ENCODE measurements at regions not wholly inside any gene's neighbourhood (a gene's known extent, or its start where the extent isn't known, plus 50 kb on each side); places are given as distances from the start of the nearest gene placed in this dataset.

DNA sequence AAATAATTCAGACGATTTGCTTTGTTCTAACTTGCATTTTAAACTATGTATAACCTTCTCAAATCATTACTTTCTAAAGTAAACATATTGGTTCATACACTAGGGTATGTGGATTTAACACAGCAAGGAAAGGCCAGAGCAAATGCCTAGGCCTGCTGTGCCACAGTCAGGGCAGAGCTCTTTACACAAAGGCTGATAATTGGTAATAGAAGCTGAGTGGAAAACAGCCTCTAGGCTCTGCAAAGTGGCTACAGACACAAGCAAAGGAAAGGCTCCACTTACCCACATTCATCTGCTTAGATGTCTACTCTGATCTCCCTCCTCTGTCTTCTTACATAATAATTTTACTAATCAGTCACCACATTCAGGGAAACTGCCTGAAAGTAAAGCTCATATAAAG, 382.9 kb downstream of the OLFM4 start:
- TF ChIP-seq POLR2A (IDR thresholded peaks at IDR 0.05) = no peak
- TF ChIP-seq, protein P1, sequence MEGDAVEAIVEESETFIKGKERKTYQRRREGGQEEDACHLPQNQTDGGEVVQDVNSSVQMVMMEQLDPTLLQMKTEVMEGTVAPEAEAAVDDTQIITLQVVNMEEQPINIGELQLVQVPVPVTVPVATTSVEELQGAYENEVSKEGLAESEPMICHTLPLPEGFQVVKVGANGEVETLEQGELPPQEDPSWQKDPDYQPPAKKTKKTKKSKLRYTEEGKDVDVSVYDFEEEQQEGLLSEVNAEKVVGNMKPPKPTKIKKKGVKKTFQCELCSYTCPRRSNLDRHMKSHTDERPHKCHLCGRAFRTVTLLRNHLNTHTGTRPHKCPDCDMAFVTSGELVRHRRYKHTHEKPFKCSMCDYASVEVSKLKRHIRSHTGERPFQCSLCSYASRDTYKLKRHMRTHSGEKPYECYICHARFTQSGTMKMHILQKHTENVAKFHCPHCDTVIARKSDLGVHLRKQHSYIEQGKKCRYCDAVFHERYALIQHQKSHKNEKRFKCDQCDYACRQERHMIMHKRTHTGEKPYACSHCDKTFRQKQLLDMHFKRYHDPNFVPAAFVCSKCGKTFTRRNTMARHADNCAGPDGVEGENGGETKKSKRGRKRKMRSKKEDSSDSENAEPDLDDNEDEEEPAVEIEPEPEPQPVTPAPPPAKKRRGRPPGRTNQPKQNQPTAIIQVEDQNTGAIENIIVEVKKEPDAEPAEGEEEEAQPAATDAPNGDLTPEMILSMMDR (IDR thresholded peaks at IDR 0.05) = no peak
- TF ChIP-seq POLR2AphosphoS5 (IDR thresholded peaks at IDR 0.05; ENCODE audit: insufficient read depth in 1 of 2, low read depth in 1 of 2) = no peak
